Non-pigmented ciliary epithelial cell (primary cell): ENCODE measurements at regions not wholly inside any gene's neighbourhood (a gene's known extent, or its start where the extent isn't known, plus 50 kb on each side); places are given as distances from the start of the nearest gene placed in this dataset.
"Not testable (repeated sequence)": the region's sequence is repeated elsewhere in the genome, so short reads cannot be mapped to it uniquely, and the experiment has no call there.

Experiments used
- DNase-seq: peaks from one replicate; pipeline ENCODE4 v3.0.0-alpha.2; 2010; ENCODE audit warnings: low read depth

- no peak for DNase-seq
These were observed 142.8 kb upstream of the IRX2 start for GRCh38 chr5:2894316-2894715.

DNA sequence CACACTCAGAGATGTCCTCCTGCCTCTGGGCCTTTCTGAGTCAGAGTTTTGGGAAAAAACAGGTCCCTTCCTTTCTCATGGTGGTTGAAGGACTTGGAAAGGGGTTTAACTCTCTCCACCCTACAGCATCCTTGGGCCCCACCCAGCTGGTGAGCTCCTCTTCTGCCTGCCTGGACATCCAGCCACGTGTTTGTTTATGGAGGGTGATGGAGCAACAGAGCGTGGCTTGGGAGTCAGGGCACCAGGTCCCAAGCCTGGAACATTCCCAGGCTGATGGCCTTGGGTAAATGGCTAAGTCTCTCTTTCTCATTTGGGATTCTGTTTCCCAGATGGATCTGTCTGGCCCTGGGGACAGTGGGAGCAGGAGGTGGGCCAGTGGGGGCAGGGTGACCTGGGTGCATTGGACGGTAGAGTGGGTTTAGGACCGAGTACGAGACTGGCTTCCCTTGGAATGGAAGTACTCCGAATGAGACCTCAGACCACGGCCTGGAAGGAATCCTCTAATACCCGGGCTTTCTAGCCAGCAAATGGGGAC, 141.1 kb upstream of the IRX2 start:
- DNase-seq = no peak

DNA sequence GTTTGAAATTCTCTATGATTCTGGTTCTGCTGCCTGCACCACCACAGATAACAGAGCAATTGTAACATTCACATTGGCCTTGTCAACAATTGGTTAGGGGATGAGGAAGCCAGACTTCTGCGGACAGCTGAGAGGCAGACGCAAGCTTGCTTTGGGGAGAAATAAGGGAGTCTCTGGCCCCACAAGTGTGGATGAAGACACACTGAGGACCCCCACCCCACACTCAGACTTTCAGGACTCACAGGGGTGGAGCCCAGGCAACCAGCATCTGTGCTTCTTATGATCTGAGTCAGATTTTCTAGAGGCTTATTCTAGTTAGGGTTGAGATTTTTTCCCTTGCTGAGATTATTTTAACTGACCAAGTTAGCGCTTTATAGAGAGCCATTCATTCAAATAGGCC, 140.3 kb upstream of the IRX2 start:
- no peak for DNase-seq

DNA sequence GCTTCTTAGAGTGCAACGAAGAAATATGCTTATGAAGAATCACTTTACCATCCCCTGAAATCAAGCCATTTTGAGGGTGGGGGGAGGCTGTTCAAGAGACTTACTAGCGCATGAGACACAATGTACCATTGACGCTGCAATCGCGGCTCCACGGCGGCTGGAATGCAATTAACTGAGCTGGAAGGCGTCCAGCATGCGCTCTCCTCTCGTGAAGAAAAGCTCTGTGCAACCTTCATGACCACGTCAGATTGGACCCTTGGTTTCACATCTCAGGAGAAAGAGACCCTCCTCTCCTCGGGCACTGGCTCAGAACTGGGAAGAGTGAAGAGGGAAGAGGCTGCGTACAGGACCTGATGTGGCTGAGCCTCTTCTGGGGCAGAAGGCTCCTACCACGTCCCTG, 138.5 kb upstream of the IRX2 start:
- no peak for DNase-seq

GRCh38 chr5:2888520-2889060, 137.1 kb upstream of the IRX2 start:
- DNase-seq = no peak

GRCh38 chr5:2887481-2888348, 136.2 kb upstream of the IRX2 start:
- no peak for DNase-seq

- no peak for DNase-seq
These were observed 135.1 kb upstream of the IRX2 start for GRCh38 chr5:2886531-2886930.

- DNase-seq = no peak
These were observed 132.3 kb upstream of the IRX2 start for GRCh38 chr5:2883771-2884170.

DNA sequence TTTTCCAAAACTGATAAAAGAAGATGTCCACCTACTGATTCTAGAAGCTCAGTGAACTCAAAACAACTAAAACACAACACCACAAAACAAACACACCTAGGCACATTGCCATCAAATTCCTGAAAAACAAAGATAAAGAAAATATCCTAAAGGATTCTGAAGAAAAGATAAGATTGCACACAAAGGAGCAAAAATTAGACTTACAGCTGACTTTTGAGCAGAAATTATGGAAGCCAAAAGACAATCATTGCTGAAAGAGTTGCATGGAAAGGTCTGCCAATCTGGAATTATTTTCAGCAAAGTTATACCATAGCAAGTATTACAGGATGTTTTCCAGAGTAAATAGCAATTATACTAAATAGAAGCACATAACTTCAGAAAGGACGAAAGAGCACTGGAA, 128.2 kb upstream of the IRX2 start:
- no peak for DNase-seq

DNA sequence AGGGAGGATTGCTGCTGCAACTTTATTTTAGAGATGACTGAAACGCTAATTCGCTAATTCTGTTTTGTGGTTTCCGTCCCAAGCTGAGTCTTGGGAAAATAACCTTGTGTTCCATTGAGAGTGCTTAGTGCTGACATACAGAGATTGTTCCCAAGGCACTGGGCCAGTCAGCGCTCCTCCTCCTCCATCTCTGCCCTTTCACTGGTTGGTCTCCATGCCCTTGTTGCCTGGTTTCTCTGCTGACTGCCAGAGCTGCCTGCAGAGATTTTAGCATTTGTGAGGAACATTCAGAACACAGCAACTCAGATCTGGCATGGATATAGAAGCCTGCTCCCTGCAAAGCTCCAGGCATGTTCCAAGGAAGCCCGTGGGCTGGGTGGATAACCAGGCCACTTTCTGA, 126.0 kb upstream of the IRX2 start:
- DNase-seq = no peak

DNA sequence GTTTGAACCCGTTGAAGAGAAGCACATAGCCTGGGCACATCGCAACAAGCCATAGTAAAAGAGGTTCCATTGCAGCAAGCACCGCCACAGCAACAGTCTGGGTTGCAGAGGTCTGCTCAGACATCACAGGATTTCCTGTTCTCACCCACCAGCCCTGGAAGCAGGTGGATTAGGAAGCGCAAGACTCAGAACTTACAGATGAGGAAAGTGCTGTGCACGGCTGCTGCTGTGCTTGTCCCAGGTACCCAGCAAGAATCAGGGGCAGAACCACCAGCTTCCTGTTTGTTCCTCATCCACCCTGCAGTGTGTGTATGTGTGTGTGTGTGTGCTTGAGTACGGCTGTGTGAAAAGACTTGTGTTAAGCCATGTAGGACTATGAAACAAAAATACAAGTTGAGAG, 124.7 kb upstream of the IRX2 start:
- DNase-seq = no peak

GRCh38 chr5:2874099-2874498, 122.6 kb upstream of the IRX2 start:
- no peak for DNase-seq

- no peak for DNase-seq
These were observed 121.2 kb upstream of the IRX2 start for GRCh38 chr5:2872676-2873075.

GRCh38 chr5:2871282-2871681, 119.8 kb upstream of the IRX2 start:
- DNase-seq = no peak

- no peak for DNase-seq
These were observed 118.0 kb upstream of the IRX2 start for GRCh38 chr5:2869471-2869870.

DNA sequence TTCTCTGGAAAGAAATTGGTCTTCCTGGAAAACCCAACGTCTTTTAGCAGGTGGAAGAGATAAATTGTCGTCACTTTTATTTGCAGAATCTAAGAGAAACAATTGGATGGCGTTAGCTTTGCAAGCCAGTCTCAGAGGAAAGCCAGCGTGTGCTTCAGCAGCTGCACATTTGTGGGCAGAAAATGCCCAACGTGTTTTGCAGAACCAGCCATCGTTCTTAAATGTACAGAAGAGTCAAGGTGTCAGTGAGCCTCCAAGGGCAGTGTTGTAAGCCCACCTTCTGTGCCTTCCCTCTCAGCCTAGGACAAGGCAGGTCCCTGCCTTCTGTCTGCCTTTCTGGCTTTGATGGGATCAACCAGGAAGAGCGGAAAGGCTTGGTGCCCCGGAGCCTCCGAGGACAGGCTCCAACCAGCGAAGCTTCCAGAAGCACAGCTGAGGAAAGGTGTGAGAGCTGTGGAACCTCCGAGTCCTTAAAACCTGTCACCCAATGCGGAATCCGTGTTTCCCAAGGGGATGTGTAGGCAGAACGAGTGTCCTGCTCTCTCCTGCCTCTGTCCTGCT, 116.0 kb upstream of the IRX2 start:
- DNase-seq = no peak

DNA sequence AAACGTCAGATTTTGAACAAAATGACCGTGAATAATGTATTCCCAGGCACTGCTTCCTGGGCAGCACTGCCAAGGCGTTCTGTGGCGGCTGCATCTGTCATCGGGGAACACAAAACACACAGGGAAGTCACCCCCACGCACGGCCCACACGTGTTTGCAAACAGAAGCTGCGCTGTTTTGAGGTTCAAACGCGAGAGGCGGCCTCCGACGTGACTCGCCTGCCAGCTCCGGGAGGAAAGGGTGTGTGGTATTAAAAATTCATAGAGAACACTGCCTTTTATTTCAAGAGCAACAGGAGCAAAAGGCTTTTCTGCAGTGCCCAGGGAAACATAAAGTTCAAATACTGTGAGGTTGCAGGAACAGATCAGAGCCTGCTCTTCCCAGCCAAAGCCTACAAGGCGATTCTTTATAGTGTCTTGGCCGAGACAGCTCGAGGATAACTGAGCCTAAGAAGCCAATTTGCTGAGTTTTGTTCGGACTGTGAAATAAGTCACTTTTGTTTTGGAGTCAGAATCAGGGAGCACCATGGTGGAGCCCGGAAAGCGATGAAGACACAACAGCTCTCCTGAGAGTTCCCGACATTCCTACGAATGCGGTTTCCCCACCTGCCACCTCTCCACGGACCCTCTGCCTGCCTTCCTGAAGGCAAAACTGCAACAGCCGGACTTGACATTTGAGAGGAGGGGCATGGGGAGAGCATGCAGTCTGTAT, 115.3 kb upstream of the IRX2 start:
- DNase-seq = no peak

- DNase-seq = no peak
These were observed 114.4 kb upstream of the IRX2 start for GRCh38 chr5:2865856-2866255.

- DNase-seq = no peak
These were observed 113.1 kb upstream of the IRX2 start for GRCh38 chr5:2864515-2865105.

GRCh38 chr5:2863675-2864433, 112.4 kb upstream of the IRX2 start:
- DNase-seq = no peak

- DNase-seq = no peak
These were observed 111.7 kb upstream of the IRX2 start for GRCh38 chr5:2863133-2863532.

GRCh38 chr5:2862176-2862575, 110.7 kb upstream of the IRX2 start:
- DNase-seq = not testable (repeated sequence)
